Natural killer cell treated with Interleukin-12 subunit alpha and Interleukin-12 subunit beta and Interleukin-15 and Interleukin-18, amount 100 ng/mL, for 72 hours (primary cell): ENCODE measurements at regions not wholly inside any gene's neighbourhood (a gene's known extent, or its start where the extent isn't known, plus 50 kb on each side); places are given as distances from the start of the nearest gene placed in this dataset.

Source experiments
- ATAC-seq, 2 donors: fragments of 150-1000 bp; cut with Tn5 transposase in 1 of 2; sonication (Bioruptor Pico), chemical (Tn5 transposase) in 1 of 2; 2 replicates each; pipeline ENCODE4 v1.10.0; 2021
- DNase-seq: peaks from one replicate; pipeline ENCODE4 v3.0.0; 2022; ENCODE audit warnings: low spot score
- H3K27ac Mint-ChIP-seq, 2 donors: 1 replicate in 1 of 2; 2 replicates in 1 of 2; pipeline ENCODE4 v1.8.0; 2022; ENCODE audit warnings: mixed read lengths in 2 of 2, mild to moderate bottlenecking in 1 of 2, moderate library complexity in 1 of 2
- H3K27me3 Mint-ChIP-seq, 2 donors: 1 replicate in 1 of 2; 2 replicates in 1 of 2; pipeline ENCODE4 v1.8.0; 2022; ENCODE audit warnings: mixed read lengths in 2 of 2
- H3K36me3 Mint-ChIP-seq: one replicate; pipeline ENCODE4 v1.8.0; 2022; ENCODE audit warnings: mixed read lengths
- H3K4me1 Mint-ChIP-seq, 2 donors: 1 replicate in 1 of 2; 2 replicates in 1 of 2; pipeline ENCODE4 v1.8.0; 2022; ENCODE audit warnings: low read depth in 2 of 2, mixed read lengths in 2 of 2, mild to moderate bottlenecking in 1 of 2
- H3K4me3 Mint-ChIP-seq: one replicate; pipeline ENCODE4 v1.8.0; 2022; ENCODE audit warnings: mixed read lengths
- H3K9me3 Mint-ChIP-seq: 2 replicates; pipeline ENCODE4 v1.8.0; 2022; ENCODE audit warnings: mixed read lengths

GRCh38 chr18:67568166-67568565, 51.6 kb upstream of the DSEL start:
- H3K4me3 Mint-ChIP-seq = no peak overlapping the region
- H3K27ac Mint-ChIP-seq = no peak overlapping the region
- no peaks in the 10 kb centered on the region for H3K4me1 Mint-ChIP-seq
- no peaks in the 10 kb centered on the region for H3K27me3 Mint-ChIP-seq
- peaks cover 7% of the 10 kb centered on the region for H3K9me3 Mint-ChIP-seq
- DNase-seq (no peak), ATAC-seq (no peak)
- no peaks in the 10 kb centered on the region for H3K36me3 Mint-ChIP-seq
